Activated B cell treated with CpG ODN at 0.5 μM for 24 hours (primary cell): ENCODE measurements at regions not wholly inside any gene's neighbourhood (a gene's known extent, or its start where the extent isn't known, plus 50 kb on each side); places are given as distances from the start of the nearest gene placed in this dataset.
"Not testable (repeated sequence)": the region's sequence is repeated elsewhere in the genome, so short reads cannot be mapped to it uniquely, and the experiment has no call there.

Experiments used
- ATAC-seq: fragments of 200-7000 bp; cut with Tn5 transposase; one replicate; pipeline ENCODE4 v1.10.0; 2021; ENCODE audit warnings: low read depth, mild to moderate bottlenecking, moderate library complexity
- CTCF ChIA-PET: fragments of 350-600 bp; sonication (Branson Sonifier 250); formaldehyde crosslinking; loops from one replicate; lab custom pipeline; 2021; ENCODE audit warnings: antibody characterized with exemption; lab: Charles Lee
- POLR2A ChIA-PET: fragments of 350-600 bp; sonication (Branson Sonifier 250); formaldehyde crosslinking; loops from one replicate; lab custom pipeline; 2021; ENCODE audit warnings: antibody characterized with exemption; lab: Charles Lee
- DNase-seq: peaks from one replicate; pipeline ENCODE4 v3.0.0; 2022
- H3K27ac Mint-ChIP-seq: one replicate; pipeline ENCODE4 v1.8.0; 2020; ENCODE audit warnings: mixed read lengths
- H3K27me3 Mint-ChIP-seq: one replicate; pipeline ENCODE4 v1.8.0; 2021; ENCODE audit warnings: mixed read lengths
- H3K36me3 Mint-ChIP-seq: one replicate; pipeline ENCODE4 v1.8.0; 2021; ENCODE audit warnings: low read depth, mixed read lengths
- H3K4me1 Mint-ChIP-seq: one replicate; pipeline ENCODE4 v1.8.0; 2021; ENCODE audit warnings: mixed read lengths
- H3K4me3 Mint-ChIP-seq: one replicate; pipeline ENCODE4 v1.8.0; 2020; ENCODE audit warnings: mild to moderate bottlenecking, mixed read lengths
- H3K9me3 Mint-ChIP-seq: one replicate; pipeline ENCODE4 v1.8.0; 2020; ENCODE audit warnings: mixed read lengths
- intact Hi-C: fragments of 100-400 bp; cut with micrococcal nuclease; formaldehyde crosslinking; loops from one replicate; pipeline ENCODE4 v1.15.1; 2024
- TF ChIP-seq, protein P1 (sequence below): fragments of 200-600 bp; IDR thresholded peaks from one replicate; pipeline ENCODE4 v1.8.0; 2022; ENCODE audit warnings: antibody characterized with exemption, mild to moderate bottlenecking

DNA sequence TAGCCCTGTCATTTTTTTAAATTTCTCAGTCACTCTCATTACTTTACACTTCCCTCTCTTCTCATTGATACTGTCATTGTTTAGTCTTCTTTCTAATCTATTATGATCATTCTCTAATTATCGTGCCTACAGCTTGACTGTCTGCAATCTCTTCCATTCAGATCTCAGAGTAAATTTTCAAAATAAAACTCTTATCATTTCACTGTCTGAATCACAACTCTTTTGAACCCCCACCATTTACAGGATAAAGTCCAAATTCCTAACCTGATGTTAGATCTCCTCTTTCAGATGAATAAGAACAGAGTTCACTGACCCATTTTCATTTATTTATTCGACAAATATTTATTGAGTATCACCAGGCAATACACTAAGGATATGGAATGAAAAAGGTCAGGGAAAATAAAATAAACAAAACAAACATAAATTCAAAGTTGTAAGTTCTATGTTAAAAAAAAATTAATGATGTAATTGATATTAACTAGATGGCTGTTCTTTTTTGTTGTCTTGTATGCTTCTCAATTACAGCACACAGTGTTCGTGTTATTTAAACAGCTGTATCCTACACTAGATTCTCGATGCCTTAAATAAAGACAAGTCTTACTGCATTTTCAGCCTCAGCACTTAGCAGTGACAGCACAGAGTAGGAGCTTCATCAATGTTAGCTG lies 631.0 kb downstream of the IRS1 start:
- H3K4me3 Mint-ChIP-seq, result no peak overlapping the region
- no peaks in the 10 kb centered on the region for H3K36me3 Mint-ChIP-seq
- ATAC-seq, result no peak
- no peak for DNase-seq
- intact Hi-C loops, result no loop called here
- H3K27me3 Mint-ChIP-seq, result peaks cover 4% of the 10 kb centered on the region
- H3K9me3 Mint-ChIP-seq, result no peaks in the 10 kb centered on the region
- no peaks in the 10 kb centered on the region for H3K4me1 Mint-ChIP-seq
- POLR2A ChIA-PET, result no interaction called here
- no peak overlapping the region for H3K27ac Mint-ChIP-seq
- CTCF ChIA-PET, result no interaction called here
- TF ChIP-seq, protein P1, sequence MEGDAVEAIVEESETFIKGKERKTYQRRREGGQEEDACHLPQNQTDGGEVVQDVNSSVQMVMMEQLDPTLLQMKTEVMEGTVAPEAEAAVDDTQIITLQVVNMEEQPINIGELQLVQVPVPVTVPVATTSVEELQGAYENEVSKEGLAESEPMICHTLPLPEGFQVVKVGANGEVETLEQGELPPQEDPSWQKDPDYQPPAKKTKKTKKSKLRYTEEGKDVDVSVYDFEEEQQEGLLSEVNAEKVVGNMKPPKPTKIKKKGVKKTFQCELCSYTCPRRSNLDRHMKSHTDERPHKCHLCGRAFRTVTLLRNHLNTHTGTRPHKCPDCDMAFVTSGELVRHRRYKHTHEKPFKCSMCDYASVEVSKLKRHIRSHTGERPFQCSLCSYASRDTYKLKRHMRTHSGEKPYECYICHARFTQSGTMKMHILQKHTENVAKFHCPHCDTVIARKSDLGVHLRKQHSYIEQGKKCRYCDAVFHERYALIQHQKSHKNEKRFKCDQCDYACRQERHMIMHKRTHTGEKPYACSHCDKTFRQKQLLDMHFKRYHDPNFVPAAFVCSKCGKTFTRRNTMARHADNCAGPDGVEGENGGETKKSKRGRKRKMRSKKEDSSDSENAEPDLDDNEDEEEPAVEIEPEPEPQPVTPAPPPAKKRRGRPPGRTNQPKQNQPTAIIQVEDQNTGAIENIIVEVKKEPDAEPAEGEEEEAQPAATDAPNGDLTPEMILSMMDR, result no peak

DNA sequence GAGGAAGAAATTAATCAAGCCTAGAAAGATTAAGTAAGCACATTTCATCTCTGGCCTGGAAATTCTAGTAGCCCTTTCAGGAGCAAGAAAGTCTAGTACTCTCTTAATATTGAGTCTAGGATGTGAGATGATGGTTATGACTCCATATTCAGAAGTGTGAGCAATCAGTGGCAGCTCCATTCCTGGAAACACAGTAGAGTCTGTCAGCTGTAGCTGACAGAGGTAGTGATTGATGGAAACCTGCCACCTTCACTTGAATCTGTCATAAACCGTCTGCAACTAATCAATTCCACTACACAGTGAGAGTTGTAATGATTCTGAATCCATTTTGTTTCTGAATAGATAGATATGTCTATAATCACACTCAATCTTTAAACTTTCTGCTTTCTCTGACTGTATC lies 635.1 kb downstream of the IRS1 start:
- no peak for DNase-seq
- Mint-ChIP-seq H3K4me1 (no peaks in the 10 kb centered on the region), H3K27ac (no peak overlapping the region), H3K27me3 (peaks cover 2% of the 10 kb centered on the region), H3K4me3 (no peak overlapping the region), H3K9me3 (no peaks in the 10 kb centered on the region), H3K36me3 (no peaks in the 10 kb centered on the region)
- TF ChIP-seq, protein P1, result no peak
- intact Hi-C loops, result no loop called here
- ChIA-PET POLR2A (no interaction called here), CTCF (no interaction called here)
- no peak for ATAC-seq

GRCh38 chr2:226160617-226161016 lies 639.0 kb downstream of the IRS1 start:
- H3K36me3 Mint-ChIP-seq, H3K4me3 Mint-ChIP-seq, H3K27ac Mint-ChIP-seq, POLR2A ChIA-PET, ATAC-seq, H3K4me1 Mint-ChIP-seq, DNase-seq, H3K9me3 Mint-ChIP-seq, H3K27me3 Mint-ChIP-seq, intact Hi-C loops, CTCF ChIA-PET: not testable (repeated sequence)

DNA sequence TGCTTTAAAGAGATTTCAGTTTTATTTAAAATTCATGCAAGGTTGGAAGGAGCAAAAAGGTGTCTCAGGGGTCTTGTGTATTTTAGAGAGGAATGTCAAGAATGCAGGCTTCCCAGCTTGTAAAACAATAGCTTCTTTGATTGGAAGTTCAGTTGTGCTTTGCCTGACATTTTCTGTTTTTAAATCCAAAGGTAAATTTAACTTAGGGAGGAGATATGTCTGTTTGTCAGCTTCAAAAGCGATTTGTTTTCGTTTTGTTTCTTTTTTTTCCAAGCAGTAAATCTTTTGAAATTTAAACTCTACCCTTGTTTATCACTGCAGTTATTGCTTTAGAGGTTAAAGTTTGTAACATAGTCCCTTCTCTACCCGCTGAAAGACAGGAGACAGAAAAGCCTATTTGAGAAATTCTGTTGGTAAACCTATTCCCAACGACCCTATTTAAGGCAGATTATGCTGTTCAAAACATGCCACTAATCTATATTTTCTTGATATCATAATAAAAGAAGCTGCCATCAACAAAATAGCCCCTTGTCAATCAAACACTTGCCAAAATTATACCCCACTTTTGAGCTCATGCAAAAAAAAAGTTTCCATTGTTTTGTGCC lies 639.6 kb downstream of the IRS1 start:
- ChIA-PET POLR2A (no interaction called here), CTCF (no interaction called here)
- TF ChIP-seq, protein P1, result no peak
- Mint-ChIP-seq H3K9me3 (no peaks in the 10 kb centered on the region), H3K27ac (no peak overlapping the region), H3K36me3 (no peaks in the 10 kb centered on the region), H3K4me3 (no peak overlapping the region), H3K27me3 (peaks cover 12% of the 10 kb centered on the region), H3K4me1 (no peaks in the 10 kb centered on the region)
- ATAC-seq (no peak), DNase-seq (no peak)
- intact Hi-C loops, result no loop called here

- Mint-ChIP-seq H3K9me3 (no peaks in the 10 kb centered on the region), H3K4me3 (no peak overlapping the region), H3K27ac (no peak overlapping the region), H3K27me3 (peaks cover 10% of the 10 kb centered on the region), H3K4me1 (no peaks in the 10 kb centered on the region), H3K36me3 (no peaks in the 10 kb centered on the region)
- intact Hi-C loops, result no loop called here
- ATAC-seq, result no peak
- no peak for DNase-seq
- TF ChIP-seq, protein P1, result no peak
- POLR2A ChIA-PET, result no interaction called here
- CTCF ChIA-PET, result no interaction called here
Measured at GRCh38 chr2:226158940-226159339, 640.7 kb downstream of the IRS1 start.
